OCI-LY7 (cell line): ENCODE measurements at regions not wholly inside any gene's neighbourhood (a gene's known extent, or its start where the extent isn't known, plus 50 kb on each side); places are given as distances from the start of the nearest gene placed in this dataset.
"Not testable (repeated sequence)": the region's sequence is repeated elsewhere in the genome, so short reads cannot be mapped to it uniquely, and the experiment has no call there.

Experiments used
- BruUV-seq: library from RNA; stranded (reverse); fragments of 400-500 nt; replicated peaks from 2 replicates; lab custom pipeline; 2021; lab: Mats Ljungman, UMichigan
- CTCF ChIA-PET: fragments of 300-600 bp; sonication (Branson Sonifier 250); formaldehyde crosslinking; loops from one replicate; lab custom pipeline; 2022; ENCODE audit warnings: antibody characterized with exemption; ENCODE audit not compliant: unreplicated experiment; lab: Charles Lee
- POLR2A ChIA-PET: fragments of 300-600 bp; sonication (Branson Sonifier 250); formaldehyde crosslinking; loops from one replicate; lab custom pipeline; 2022; ENCODE audit warnings: antibody characterized with exemption; lab: Charles Lee
- DNase-seq: peaks from one replicate; pipeline ENCODE4 v3.0.0-alpha.2; 2015; ENCODE audit warnings: low spot score
- H2AFZ ChIP-seq: fragments of 200-600 bp; sonication (generic), shearing (Covaris generic); 2 replicates; pipeline ENCODE4 v1.6.1; 2014; ENCODE audit warnings: mild to moderate bottlenecking, antibody characterized with exemption, low read length, moderate library complexity
- H3K27ac ChIP-seq: fragments of 200-600 bp; sonication (generic); 2 replicates; pipeline ENCODE4 v1.5.1; 2014; ENCODE audit warnings: mixed run types, low read depth, mild to moderate bottlenecking, moderate library complexity, low read length, inconsistent platforms; ENCODE audit not compliant: poor library complexity, severe bottlenecking
- H3K36me3 ChIP-seq: fragments of 200-600 bp; sonication (generic); 2 replicates; pipeline ENCODE4 v1.6.1; 2014; ENCODE audit warnings: mild to moderate bottlenecking, antibody characterized with exemption, low read length, moderate library complexity, mixed read lengths; ENCODE audit not compliant: insufficient read depth
- H3K4me1 ChIP-seq: fragments of 200-600 bp; sonication (generic); 2 replicates; pipeline ENCODE4 v1.5.1; 2014; ENCODE audit warnings: mild to moderate bottlenecking, low read length; ENCODE audit not compliant: insufficient read depth, poor library complexity, severe bottlenecking
- H3K4me2 ChIP-seq: fragments of 200-600 bp; sonication (generic); 2 replicates; pipeline ENCODE4 v1.6.1; 2014; ENCODE audit warnings: mild to moderate bottlenecking, low read length
- H3K4me3 ChIP-seq: fragments of 200-600 bp; sonication (generic); 2 replicates; pipeline ENCODE4 v1.5.1; 2014; ENCODE audit warnings: mild to moderate bottlenecking, low read depth, low read length; ENCODE audit not compliant: poor library complexity, severe bottlenecking
- H3K79me2 ChIP-seq: fragments of 200-600 bp; sonication (generic); 2 replicates; pipeline ENCODE4 v1.6.1; 2016; ENCODE audit warnings: low read depth, mild to moderate bottlenecking, low read length, moderate library complexity, mixed read lengths; ENCODE audit not compliant: insufficient read depth
- H3K9me2 ChIP-seq: fragments of 200-600 bp; sonication (generic); 2 replicates; pipeline ENCODE4 v1.6.1; 2016; ENCODE audit warnings: mild to moderate bottlenecking, low read length, mixed read lengths; ENCODE audit not compliant: insufficient read depth
- H3K9me3 ChIP-seq: fragments of 200-600 bp; sonication (generic); 2 replicates; pipeline ENCODE4 v1.6.1; 2014; ENCODE audit warnings: mild to moderate bottlenecking, mixed run types, low read length, mixed read lengths
- H4K20me1 ChIP-seq: fragments of 200-600 bp; sonication (generic); 2 replicates; pipeline ENCODE4 v1.6.1; 2014; ENCODE audit warnings: mild to moderate bottlenecking, antibody characterized with exemption, low read length, moderate library complexity, mixed read lengths; ENCODE audit not compliant: insufficient read depth
- EZH2phosphoT487 ChIP-seq: fragments of 200-600 bp; sonication (generic); IDR thresholded peaks from 2 replicates; pipeline ENCODE4 v1.6.1; 2018; ENCODE audit warnings: low read depth, borderline replicate concordance, mild to moderate bottlenecking, mixed run types, antibody characterized with exemption, low read length, moderate library complexity, mixed read lengths
- intact Hi-C: fragments of 100-400 bp; cut with micrococcal nuclease; formaldehyde crosslinking; loops from one replicate; pipeline ENCODE4 v1.10.0; 2022; ENCODE audit not compliant: unreplicated experiment
- TF ChIP-seq, protein P1 (sequence below): fragments of 200-600 bp; sonication (generic); conservative IDR thresholded peaks from 2 replicates; pipeline ENCODE4 v1.5.1; 2014; ENCODE audit warnings: mild to moderate bottlenecking, antibody characterized with exemption, low read length, moderate library complexity, mixed read lengths

DNA sequence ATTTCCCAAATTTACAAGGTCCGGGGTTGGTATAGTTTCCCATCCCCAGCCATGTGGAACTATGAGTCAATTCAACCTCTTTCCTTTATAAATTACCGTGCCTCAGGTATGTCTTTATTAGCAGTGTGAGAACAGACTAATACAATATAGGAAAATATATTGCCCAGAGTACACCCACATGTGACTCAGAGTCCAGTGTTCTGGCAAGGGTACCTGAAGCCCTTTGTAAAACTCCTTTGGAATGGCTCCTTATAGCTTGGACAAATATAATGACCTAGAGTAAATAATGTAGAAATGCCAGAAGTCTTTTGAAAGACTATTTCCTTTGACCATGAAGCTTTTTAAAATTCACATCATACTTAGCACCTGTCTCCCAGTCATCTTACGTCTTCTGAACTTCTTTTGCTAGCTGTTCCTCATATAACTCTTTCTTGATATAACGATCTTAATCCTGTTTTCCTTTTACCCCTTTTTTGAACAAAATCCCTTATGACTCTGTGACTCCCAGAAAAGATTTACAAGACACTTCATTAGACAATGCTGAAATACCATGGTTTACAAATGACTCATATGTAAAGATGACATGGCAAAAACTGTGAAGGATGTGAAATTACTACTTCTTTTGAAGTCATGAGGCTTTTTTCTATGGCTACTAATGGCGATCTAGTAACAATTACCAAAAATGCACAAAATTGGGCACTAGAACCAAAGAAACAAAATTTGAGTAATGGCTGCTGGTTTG, 408.9 kb downstream of the NAP1L3 start:
- no peaks in the 10 kb centered on the region for H3K9me2 ChIP-seq
- H3K9me3 ChIP-seq: no peaks in the 10 kb centered on the region
- H2AFZ ChIP-seq: no peak overlapping the region
- DNase-seq: no peak
- ChIA-PET POLR2A (no interaction called here), CTCF (no interaction called here)
- no peaks in the 10 kb centered on the region for H3K36me3 ChIP-seq
- no peaks in the 10 kb centered on the region for H3K79me2 ChIP-seq
- H3K4me2 ChIP-seq: no peak overlapping the region
- H3K4me3 ChIP-seq: no peak overlapping the region
- no peak for TF ChIP-seq EZH2phosphoT487
- TF ChIP-seq, protein P1, sequence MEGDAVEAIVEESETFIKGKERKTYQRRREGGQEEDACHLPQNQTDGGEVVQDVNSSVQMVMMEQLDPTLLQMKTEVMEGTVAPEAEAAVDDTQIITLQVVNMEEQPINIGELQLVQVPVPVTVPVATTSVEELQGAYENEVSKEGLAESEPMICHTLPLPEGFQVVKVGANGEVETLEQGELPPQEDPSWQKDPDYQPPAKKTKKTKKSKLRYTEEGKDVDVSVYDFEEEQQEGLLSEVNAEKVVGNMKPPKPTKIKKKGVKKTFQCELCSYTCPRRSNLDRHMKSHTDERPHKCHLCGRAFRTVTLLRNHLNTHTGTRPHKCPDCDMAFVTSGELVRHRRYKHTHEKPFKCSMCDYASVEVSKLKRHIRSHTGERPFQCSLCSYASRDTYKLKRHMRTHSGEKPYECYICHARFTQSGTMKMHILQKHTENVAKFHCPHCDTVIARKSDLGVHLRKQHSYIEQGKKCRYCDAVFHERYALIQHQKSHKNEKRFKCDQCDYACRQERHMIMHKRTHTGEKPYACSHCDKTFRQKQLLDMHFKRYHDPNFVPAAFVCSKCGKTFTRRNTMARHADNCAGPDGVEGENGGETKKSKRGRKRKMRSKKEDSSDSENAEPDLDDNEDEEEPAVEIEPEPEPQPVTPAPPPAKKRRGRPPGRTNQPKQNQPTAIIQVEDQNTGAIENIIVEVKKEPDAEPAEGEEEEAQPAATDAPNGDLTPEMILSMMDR: no peak
- no peaks in the 10 kb centered on the region for H4K20me1 ChIP-seq
- intact Hi-C loops: no loop called here
- H3K4me1 ChIP-seq: no peaks in the 10 kb centered on the region
- no TSS peak for BruUV-seq
- H3K27ac ChIP-seq: no peak overlapping the region

DNA sequence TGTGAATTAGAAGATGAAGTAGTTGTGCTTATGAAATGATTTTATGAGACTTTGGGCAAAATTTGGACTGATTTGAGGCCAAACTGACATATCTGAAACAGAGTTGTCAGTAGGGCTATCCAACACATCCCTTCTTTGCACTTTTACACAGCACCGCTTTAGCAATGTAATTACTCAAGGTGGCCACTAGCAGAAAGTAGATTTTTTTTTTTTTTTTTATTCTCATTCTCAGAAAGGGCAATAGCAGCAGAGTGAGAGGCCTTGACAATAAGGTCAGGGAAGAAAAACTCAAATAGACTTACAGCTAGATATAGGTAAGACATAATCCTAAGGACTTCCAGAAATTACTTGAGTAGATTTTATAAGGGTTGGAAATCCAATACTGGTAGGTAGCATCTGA, 414.3 kb downstream of the NAP1L3 start:
- CTCF ChIA-PET: no interaction called here
- no peaks in the 10 kb centered on the region for H3K4me1 ChIP-seq
- POLR2A ChIA-PET: interaction anchor here (0.5 kb wide), 1 partner anchor 15 kb away, joined by 3 read pairs; no protein-coding TSS in a partner anchor
- DNase-seq: no peak
- H3K36me3 ChIP-seq: no peaks in the 10 kb centered on the region
- no peak overlapping the region for H2AFZ ChIP-seq
- no peak overlapping the region for H3K4me2 ChIP-seq
- BruUV-seq: no TSS peak
- H3K9me3 ChIP-seq: no peaks in the 10 kb centered on the region
- H3K9me2 ChIP-seq: no peaks in the 10 kb centered on the region
- H3K27ac ChIP-seq: no peak overlapping the region
- TF ChIP-seq EZH2phosphoT487: no peak
- TF ChIP-seq, protein P1: no peak
- intact Hi-C loops: no loop called here
- no peak overlapping the region for H3K4me3 ChIP-seq
- no peaks in the 10 kb centered on the region for H3K79me2 ChIP-seq
- no peaks in the 10 kb centered on the region for H4K20me1 ChIP-seq

DNA sequence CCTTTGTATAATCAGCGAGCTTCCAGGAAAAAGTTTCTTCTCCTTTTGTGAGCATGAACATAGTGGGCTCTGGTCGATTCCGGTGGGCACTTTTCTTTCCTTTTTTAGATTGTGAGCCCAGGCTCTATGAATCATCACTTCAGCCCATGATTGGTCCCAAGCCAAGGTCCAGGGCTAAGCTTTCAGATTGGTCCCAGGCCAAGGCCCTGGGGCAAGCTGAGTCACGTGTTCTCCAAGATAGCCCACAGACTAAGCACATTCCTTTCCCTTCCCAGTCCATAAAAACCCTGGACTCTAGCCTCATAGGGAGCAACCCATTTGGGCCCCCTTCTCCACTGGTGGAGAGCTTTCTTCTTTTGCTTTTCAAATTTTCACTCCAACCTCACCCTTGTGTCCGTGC, 430.5 kb downstream of the NAP1L3 start:
- intact Hi-C loops: no loop called here
- Histone ChIP-seq H3K9me3 (no peaks in the 10 kb centered on the region), H3K4me1 (no peaks in the 10 kb centered on the region), H3K36me3 (no peaks in the 10 kb centered on the region), H3K4me3 (no peak overlapping the region), H3K79me2 (no peaks in the 10 kb centered on the region), H4K20me1 (no peaks in the 10 kb centered on the region), H2AFZ (no peak overlapping the region), H3K4me2 (no peak overlapping the region), H3K27ac (no peak overlapping the region), H3K9me2 (no peaks in the 10 kb centered on the region)
- TF ChIP-seq, protein P1: no peak
- TF ChIP-seq EZH2phosphoT487: no peak
- ChIA-PET POLR2A (no interaction called here), CTCF (no interaction called here)
- no peak for DNase-seq
- BruUV-seq: no TSS peak

DNA sequence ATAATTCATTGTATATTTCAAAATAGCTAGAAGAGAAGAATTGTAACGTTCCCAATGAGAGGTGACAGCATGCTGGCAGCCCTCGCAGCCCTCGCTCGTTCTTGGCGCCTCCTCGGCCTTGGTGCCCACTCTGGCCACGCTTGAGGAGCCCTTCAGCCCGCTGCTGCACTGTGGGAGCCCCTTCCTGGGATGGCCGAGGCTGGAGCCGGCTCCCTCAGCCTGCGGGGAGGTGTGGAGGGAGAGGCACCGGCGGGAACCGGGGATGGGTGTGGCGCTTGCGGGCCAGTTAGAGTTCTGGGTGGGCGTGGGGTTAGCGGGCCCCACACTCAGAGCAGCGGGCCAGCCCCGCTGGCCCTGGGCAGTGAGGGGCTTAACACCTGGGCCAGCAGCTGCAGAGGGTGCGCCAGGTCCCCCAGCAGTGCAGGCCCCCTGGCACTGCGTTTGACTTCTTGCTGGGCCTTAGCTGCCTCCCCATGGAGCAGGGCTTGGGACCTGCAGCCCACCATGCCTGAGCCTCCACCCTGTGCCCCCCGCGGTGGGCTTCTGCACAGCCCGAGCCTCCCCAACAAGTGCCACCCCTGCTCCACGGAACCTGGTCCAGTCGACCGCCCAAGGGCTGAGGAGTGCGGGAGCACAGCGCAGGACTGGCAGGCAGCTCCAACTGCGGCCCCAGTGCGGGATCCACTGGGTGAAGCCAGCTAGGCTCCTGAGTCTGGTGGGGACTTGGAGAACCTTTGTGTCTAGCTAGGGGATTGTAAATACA, 437.7 kb downstream of the NAP1L3 start:
- POLR2A ChIA-PET, H2AFZ ChIP-seq, H3K9me2 ChIP-seq, H3K4me3 ChIP-seq, CTCF ChIA-PET, H3K4me2 ChIP-seq, H3K4me1 ChIP-seq, DNase-seq, H3K9me3 ChIP-seq, intact Hi-C loops, H3K79me2 ChIP-seq, H3K27ac ChIP-seq, BruUV-seq, H3K36me3 ChIP-seq, H4K20me1 ChIP-seq: not testable (repeated sequence)
